ENCODE measurements at regions not wholly inside any gene's neighbourhood (a gene's known extent, or its start where the extent isn't known, plus 50 kb on each side); places are given as distances from the start of the nearest gene placed in this dataset.

DNA sequence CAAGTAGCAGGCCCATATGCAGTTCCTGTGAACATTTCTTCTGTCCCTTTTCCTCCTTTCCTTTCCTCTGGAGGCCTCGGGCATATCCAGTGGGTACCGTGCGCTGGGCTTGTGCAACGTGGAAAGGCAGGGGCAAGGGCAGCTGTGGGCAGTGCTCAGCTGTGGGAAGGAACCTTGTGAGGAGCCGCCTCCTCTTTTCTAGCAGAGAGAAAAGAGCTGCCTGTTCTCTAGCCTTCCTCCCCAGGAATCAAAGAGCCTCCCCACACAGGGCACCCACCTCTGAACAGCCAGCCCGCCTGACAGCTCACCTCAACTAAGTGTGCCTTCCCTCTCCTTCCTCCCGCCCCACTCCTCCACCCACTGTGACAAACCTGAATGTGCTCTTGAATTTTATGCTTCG lies 143.3 kb upstream of the HDDC2 start:
- no peak overlapping the region for H3K27ac ChIP-seq (ENCODE audit: low read depth, low read length)
- no peak overlapping the region for H3K4me2 ChIP-seq (ENCODE audit: low read depth, low read length, poor library complexity, severe bottlenecking)
- no peak overlapping the region for H2AFZ ChIP-seq (ENCODE audit: low read depth, low read length, severe bottlenecking)
- no peaks in the 10 kb centered on the region for H3K27me3 ChIP-seq (ENCODE audit: low read length)
- H3K4me3 ChIP-seq (ENCODE audit: insufficient read depth, low read length, poor library complexity, severe bottlenecking) = no peak overlapping the region
- no peaks in the 10 kb centered on the region for H3K9me2 ChIP-seq (replicated peaks; ENCODE audit: insufficient read depth, low read length)
- H3K36me3 ChIP-seq (ENCODE audit: low read length) = no peaks in the 10 kb centered on the region
- no peak for TF ChIP-seq EZH2phosphoT487 (conservative IDR thresholded peaks at IDR 0.05; ENCODE audit: low read length)
- TF ChIP-seq, protein P1, sequence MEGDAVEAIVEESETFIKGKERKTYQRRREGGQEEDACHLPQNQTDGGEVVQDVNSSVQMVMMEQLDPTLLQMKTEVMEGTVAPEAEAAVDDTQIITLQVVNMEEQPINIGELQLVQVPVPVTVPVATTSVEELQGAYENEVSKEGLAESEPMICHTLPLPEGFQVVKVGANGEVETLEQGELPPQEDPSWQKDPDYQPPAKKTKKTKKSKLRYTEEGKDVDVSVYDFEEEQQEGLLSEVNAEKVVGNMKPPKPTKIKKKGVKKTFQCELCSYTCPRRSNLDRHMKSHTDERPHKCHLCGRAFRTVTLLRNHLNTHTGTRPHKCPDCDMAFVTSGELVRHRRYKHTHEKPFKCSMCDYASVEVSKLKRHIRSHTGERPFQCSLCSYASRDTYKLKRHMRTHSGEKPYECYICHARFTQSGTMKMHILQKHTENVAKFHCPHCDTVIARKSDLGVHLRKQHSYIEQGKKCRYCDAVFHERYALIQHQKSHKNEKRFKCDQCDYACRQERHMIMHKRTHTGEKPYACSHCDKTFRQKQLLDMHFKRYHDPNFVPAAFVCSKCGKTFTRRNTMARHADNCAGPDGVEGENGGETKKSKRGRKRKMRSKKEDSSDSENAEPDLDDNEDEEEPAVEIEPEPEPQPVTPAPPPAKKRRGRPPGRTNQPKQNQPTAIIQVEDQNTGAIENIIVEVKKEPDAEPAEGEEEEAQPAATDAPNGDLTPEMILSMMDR (IDR thresholded peaks at IDR 0.05; ENCODE audit: insufficient read depth, low read length, poor library complexity, severe bottlenecking) = no peak
- no peak overlapping the region for H3K9ac ChIP-seq (ENCODE audit: low read length)
- H3K79me2 ChIP-seq (ENCODE audit: insufficient read depth, low read length) = no peaks in the 10 kb centered on the region
- H4K20me1 ChIP-seq (ENCODE audit: low read depth, low read length) = no peaks in the 10 kb centered on the region
- no peaks in the 10 kb centered on the region for H3F3A ChIP-seq (ENCODE audit: insufficient read depth)
- H3K9me3 ChIP-seq (ENCODE audit: insufficient read depth, low read length) = no peaks in the 10 kb centered on the region

DNA sequence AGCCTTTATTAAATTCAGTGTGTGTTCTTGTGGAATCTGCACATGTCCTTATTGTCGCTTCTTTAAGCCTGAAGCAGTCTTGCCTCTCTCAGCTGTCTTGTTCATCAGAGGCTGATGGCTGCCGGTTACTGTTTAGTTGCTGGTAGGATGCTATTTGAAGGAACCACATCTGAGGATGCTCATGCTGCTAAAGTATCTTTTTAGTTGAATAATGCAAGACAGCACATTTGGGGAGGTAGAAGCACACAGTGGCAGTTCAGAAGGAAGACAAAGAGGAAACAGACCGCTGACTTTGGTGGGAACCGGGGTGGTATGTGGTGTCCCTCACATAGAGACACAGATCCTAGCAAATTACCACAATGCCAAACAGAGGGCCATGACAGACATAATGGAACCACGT lies 144.2 kb upstream of the HDDC2 start:
- Histone ChIP-seq H3K27me3 (ENCODE audit: low read length) (no peaks in the 10 kb centered on the region), H2AFZ (ENCODE audit: low read depth, low read length, severe bottlenecking) (no peak overlapping the region), H3K36me3 (ENCODE audit: low read length) (no peaks in the 10 kb centered on the region), H3K4me3 (ENCODE audit: insufficient read depth, low read length, poor library complexity, severe bottlenecking) (no peak overlapping the region), H3K27ac (ENCODE audit: low read depth, low read length) (no peak overlapping the region), H3K9ac (ENCODE audit: low read length) (no peak overlapping the region), H4K20me1 (ENCODE audit: low read depth, low read length) (no peaks in the 10 kb centered on the region), H3K79me2 (ENCODE audit: insufficient read depth, low read length) (no peaks in the 10 kb centered on the region), H3K9me3 (ENCODE audit: insufficient read depth, low read length) (no peaks in the 10 kb centered on the region), H3K4me2 (ENCODE audit: low read depth, low read length, poor library complexity, severe bottlenecking) (no peak overlapping the region), H3F3A (ENCODE audit: insufficient read depth) (no peaks in the 10 kb centered on the region), H3K9me2 (replicated peaks; ENCODE audit: insufficient read depth, low read length) (no peaks in the 10 kb centered on the region)
- no peak for TF ChIP-seq EZH2phosphoT487 (conservative IDR thresholded peaks at IDR 0.05; ENCODE audit: low read length)
- TF ChIP-seq, protein P1 (IDR thresholded peaks at IDR 0.05; ENCODE audit: insufficient read depth, low read length, poor library complexity, severe bottlenecking) = no peak

DNA sequence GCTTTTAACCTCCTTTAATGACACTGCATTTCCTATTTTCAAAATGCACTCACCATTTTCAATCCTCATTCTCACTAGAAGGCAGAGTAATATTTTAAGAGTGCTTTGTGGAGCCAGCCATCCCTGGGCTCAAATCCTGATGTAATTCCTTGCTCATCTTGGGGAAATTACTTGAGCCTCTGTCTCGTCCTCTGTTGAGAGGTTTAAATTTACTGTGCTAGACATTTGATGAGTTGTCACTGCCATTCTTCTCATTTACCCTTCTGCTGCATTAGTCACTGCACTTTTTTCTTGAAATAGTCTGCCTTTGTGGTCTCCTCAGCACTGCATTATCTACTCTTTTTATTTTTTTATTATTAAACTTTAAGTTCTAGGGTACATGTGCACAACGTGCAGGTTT lies 150.0 kb upstream of the HDDC2 start:
- Histone ChIP-seq H3K9me2 (replicated peaks; ENCODE audit: insufficient read depth, low read length) (no peaks in the 10 kb centered on the region), H2AFZ (ENCODE audit: low read depth, low read length, severe bottlenecking) (no peak overlapping the region), H3K4me2 (ENCODE audit: low read depth, low read length, poor library complexity, severe bottlenecking) (no peak overlapping the region), H4K20me1 (ENCODE audit: low read depth, low read length) (no peaks in the 10 kb centered on the region), H3F3A (ENCODE audit: insufficient read depth) (no peaks in the 10 kb centered on the region), H3K27me3 (ENCODE audit: low read length) (no peaks in the 10 kb centered on the region), H3K79me2 (ENCODE audit: insufficient read depth, low read length) (no peaks in the 10 kb centered on the region), H3K9me3 (ENCODE audit: insufficient read depth, low read length) (peaks cover 16% of the 10 kb centered on the region; the same call in 1 of the 2 replicates), H3K9ac (ENCODE audit: low read length) (no peak overlapping the region), H3K27ac (ENCODE audit: low read depth, low read length) (no peak overlapping the region), H3K4me3 (ENCODE audit: insufficient read depth, low read length, poor library complexity, severe bottlenecking) (no peak overlapping the region), H3K36me3 (ENCODE audit: low read length) (no peaks in the 10 kb centered on the region)
- TF ChIP-seq EZH2phosphoT487 (conservative IDR thresholded peaks at IDR 0.05; ENCODE audit: low read length) = no peak

DNA sequence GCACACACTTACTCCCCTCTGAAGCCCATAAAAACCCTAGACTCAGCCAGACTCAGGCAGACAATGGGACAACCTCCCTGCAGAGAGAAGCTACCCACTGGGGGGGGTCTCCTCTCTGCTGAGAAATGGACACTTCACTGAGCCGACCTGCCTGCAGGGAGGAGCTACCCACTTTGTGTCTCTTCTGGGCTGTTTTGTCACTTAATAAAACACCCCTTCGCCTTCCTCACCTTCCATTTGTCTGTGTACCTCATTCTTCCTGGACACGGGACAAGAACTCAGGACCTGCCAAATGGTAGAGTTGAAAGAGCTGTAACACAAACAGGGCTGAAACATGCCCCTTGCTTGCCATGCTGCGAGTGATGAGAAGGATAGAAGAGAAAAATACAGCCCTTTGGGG lies 151.7 kb upstream of the HDDC2 start:
- Histone ChIP-seq H3K9me3 (ENCODE audit: insufficient read depth, low read length) (peaks cover 16% of the 10 kb centered on the region; the same call in 1 of the 2 replicates), H3K9ac (ENCODE audit: low read length) (no peak overlapping the region), H2AFZ (ENCODE audit: low read depth, low read length, severe bottlenecking) (no peak overlapping the region), H3K4me3 (ENCODE audit: insufficient read depth, low read length, poor library complexity, severe bottlenecking) (no peak overlapping the region), H3F3A (ENCODE audit: insufficient read depth) (no peaks in the 10 kb centered on the region), H3K79me2 (ENCODE audit: insufficient read depth, low read length) (no peaks in the 10 kb centered on the region), H4K20me1 (ENCODE audit: low read depth, low read length) (no peaks in the 10 kb centered on the region), H3K36me3 (ENCODE audit: low read length) (no peaks in the 10 kb centered on the region), H3K27me3 (ENCODE audit: low read length) (no peaks in the 10 kb centered on the region), H3K4me2 (ENCODE audit: low read depth, low read length, poor library complexity, severe bottlenecking) (no peak overlapping the region), H3K9me2 (replicated peaks; ENCODE audit: insufficient read depth, low read length) (no peaks in the 10 kb centered on the region), H3K27ac (ENCODE audit: low read depth, low read length) (no peak overlapping the region)
- TF ChIP-seq EZH2phosphoT487 (conservative IDR thresholded peaks at IDR 0.05; ENCODE audit: low read length) = no peak
- TF ChIP-seq, protein P1 (IDR thresholded peaks at IDR 0.05; ENCODE audit: insufficient read depth, low read length, poor library complexity, severe bottlenecking) = no peak

Measured in SU-DHL-6 (cell line).